VCaP (cell line): ENCODE measurements at regions not wholly inside any gene's neighbourhood (a gene's known extent, or its start where the extent isn't known, plus 50 kb on each side); places are given as distances from the start of the nearest gene placed in this dataset.
"Not testable (repeated sequence)": the region's sequence is repeated elsewhere in the genome, so short reads cannot be mapped to it uniquely, and the experiment has no call there.

Source experiments
- H3K27ac ChIP-seq: fragments of 450-650 bp; 2 replicates; pipeline ENCODE4 v1.5.1; 2017
- TF ChIP-seq, protein P1 (sequence below): fragments of 450-650 bp; conservative IDR thresholded peaks from 2 replicates; pipeline ENCODE4 v1.5.1; 2017; ENCODE audit warnings: mild to moderate bottlenecking, moderate library complexity

DNA sequence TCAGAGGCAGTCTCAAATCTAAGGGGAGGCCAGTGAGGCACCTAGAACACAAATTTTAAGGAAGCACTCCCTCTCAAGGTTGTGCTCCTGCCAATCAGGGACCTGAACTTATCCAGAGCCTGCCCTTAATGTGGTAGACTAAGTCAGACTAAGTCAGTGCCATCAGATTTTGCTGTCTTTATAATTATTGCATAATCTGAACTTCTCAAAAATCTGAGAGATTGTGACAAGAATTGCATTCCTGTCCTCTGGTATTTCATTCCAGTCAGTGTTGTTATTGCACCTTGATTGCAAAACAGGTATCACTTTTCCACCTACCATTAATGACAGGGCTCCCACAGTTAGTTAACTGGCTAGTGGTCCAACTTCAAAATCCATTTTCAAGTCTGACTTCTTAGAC is 197.1 kb upstream of the HCN1 start:
- no peak overlapping the region for H3K27ac ChIP-seq
- TF ChIP-seq, protein P1, sequence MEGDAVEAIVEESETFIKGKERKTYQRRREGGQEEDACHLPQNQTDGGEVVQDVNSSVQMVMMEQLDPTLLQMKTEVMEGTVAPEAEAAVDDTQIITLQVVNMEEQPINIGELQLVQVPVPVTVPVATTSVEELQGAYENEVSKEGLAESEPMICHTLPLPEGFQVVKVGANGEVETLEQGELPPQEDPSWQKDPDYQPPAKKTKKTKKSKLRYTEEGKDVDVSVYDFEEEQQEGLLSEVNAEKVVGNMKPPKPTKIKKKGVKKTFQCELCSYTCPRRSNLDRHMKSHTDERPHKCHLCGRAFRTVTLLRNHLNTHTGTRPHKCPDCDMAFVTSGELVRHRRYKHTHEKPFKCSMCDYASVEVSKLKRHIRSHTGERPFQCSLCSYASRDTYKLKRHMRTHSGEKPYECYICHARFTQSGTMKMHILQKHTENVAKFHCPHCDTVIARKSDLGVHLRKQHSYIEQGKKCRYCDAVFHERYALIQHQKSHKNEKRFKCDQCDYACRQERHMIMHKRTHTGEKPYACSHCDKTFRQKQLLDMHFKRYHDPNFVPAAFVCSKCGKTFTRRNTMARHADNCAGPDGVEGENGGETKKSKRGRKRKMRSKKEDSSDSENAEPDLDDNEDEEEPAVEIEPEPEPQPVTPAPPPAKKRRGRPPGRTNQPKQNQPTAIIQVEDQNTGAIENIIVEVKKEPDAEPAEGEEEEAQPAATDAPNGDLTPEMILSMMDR: no peak

DNA sequence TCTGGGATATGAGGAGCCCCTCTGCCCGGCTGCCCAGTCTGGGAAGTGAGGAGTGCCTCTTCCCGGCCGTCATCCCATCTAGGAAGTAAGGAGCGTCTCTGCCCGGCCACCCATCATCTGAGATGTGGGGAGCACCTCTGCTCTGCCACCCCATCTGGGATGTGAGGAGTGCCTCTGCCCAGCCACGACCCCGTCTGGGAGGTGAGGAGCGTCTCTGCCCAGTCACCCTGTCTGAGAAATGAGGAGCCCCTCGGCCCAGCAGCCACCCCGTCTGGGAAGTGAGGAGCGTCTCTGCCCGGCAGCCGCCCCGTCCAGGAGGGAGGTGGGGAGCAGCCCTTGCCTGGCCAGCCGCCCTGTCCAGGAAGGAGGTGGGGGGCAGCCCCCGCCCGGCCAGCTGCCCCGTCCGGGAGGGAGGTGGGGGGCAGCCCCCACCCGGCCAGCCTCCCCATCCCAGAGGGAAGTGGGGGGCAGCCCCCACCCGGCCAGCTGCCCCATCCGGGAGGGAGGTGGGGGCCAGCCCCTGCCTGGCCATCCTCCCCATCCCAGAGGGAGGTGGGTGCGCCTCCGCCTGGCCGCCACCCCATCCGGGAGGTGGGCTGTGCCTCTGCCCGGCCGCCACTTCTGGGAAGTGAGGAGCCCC is 194.4 kb upstream of the HCN1 start:
- H3K27ac ChIP-seq: not testable (repeated sequence)

DNA sequence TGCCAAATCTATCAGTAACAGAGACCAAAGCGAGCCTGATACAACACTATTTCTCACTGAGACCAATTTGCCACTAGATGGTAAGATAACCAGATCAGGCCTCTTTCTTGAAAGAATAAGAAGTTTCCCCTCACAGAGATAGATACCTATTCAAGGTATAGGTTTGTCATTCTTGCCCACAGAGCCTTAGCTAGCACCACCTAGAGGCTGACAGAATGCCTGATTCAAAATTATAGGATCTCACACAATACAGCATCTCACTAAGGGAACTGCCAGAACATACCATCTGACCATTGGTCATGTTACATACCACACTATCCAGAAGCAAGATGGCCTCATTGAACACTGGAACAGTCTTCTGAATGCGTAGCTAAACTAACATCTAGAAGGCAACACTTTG is 166.6 kb upstream of the HCN1 start:
- no peak overlapping the region for H3K27ac ChIP-seq
- TF ChIP-seq, protein P1: no peak

DNA sequence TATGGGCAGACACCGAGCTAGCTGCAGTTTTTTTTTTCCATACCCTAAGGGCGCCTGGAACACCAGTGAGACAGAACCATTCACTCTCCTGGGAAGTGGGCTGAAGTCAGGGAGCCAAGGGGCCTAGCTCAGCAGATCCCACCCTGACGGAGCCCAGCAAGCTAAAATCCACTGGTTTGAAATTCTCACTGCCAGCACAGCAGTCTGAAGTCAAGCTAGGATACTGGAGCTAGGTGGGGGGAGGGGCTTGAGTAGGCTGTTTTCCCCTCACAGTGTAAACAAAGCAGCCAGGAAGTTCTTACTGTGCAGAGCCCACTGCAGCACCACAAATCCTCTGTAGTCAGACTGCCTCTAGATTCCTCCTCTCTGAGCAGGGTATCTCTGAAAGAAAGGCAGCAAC is 151.7 kb upstream of the HCN1 start:
- TF ChIP-seq, protein P1: no peak
- no peak overlapping the region for H3K27ac ChIP-seq

DNA sequence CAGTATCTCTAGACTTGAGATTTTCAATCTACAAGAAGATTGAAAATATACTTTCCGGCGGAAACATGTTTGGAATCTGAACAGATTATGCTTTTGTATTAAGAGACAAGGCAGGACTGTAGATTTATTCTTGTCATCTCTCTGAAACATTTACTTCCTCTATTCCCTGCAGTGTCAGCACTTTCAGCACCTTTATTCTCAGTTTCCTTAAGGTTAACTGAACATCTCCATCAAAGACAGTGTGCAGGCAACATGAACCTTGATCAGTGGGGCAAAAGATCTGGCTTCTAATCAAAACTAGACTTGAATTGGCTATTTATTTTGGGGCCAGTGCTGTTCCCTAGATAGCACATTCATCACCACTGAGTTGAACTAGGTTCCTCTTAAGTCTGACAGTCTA is 129.9 kb upstream of the HCN1 start:
- TF ChIP-seq, protein P1: no peak
- H3K27ac ChIP-seq: no peak overlapping the region

DNA sequence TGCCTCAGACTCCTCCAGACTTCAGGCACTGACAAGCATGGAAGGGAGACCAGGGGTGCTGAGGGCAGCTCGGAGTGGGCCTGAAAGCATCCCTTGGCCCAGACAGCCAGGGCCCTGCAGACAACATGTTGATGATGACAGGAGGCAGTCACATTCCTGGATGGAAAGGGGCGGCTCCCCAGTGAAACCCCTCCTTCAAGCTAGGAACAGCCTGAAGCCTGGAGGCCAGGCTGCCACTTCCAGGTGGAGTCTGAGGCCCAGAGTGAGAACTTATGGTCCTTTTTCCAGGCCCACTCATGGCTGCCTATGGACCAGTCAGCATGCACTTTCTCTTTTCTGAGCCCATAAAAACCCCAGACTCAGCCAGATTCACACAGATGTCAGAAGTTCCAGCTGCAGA is 104.2 kb upstream of the HCN1 start:
- H3K27ac ChIP-seq: no peak overlapping the region
- TF ChIP-seq, protein P1: no peak

DNA sequence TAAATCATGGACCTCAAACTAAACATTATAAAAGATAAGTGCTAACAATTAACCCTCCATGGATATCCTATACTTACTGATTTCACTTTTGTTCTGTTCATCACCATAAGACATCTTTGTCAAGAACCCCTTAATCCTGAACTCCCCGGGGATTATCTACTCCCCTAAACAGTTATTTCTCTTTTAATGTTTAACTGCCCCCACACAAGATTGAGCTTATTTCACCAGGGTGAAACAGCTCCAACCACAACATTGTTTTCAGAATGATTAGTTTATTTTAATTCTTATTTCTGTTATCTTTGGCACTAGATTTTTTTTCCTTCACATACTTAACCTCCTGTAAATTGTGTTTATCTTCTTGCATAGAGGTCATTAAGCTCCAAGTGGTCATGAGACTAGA is 103.2 kb upstream of the HCN1 start:
- no peak overlapping the region for H3K27ac ChIP-seq
- TF ChIP-seq, protein P1: no peak

DNA sequence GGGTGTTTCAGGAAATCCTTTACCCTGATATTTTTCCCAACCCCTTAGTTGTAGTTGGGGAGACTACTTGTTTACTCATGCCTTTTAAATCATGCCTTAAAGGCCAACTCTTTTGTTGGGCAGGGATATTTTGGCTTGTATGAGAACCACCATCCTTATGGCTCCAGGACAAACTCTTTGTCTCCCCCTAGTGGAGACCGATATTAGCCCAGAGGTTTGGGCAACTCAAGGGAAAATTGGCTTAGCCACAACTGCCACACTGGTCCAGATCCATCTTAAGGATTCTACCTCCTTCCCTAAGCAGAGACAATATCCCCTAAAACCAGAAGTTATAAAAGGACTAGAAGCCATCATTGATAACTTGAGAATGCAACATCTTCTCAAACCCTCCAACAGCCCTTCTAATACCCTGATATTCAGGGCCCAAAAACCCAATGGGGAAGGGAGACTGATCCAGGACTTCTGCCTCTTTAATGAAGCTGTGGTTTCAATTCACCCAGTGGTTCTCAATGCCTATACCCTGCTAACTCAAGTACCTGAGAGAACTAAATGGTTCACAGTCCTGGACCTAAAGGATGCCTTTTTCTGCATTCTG is 100.9 kb upstream of the HCN1 start:
- H3K27ac ChIP-seq: no peak overlapping the region
- TF ChIP-seq, protein P1: peak; percentile 22; the same call in 1 of the 2 replicates
